Kidney epithelial cell (primary cell): ENCODE measurements at regions not wholly inside any gene's neighbourhood (a gene's known extent, or its start where the extent isn't known, plus 50 kb on each side); places are given as distances from the start of the nearest gene placed in this dataset.

Experiments
- DNase-seq: peaks from one replicate; pipeline ENCODE4 v3.0.0-alpha.2; 2010; ENCODE audit warnings: low read depth
- H3K27me3 ChIP-seq: 2 replicates; pipeline ENCODE4 v1.6.0; 2011; ENCODE audit warnings: low read length; ENCODE audit not compliant: control insufficient read depth, insufficient read depth
- H3K36me3 ChIP-seq: 2 replicates; pipeline ENCODE4 v1.5.1; 2011; ENCODE audit warnings: low read length; ENCODE audit not compliant: control insufficient read depth, insufficient read depth
- H3K4me3 ChIP-seq: 2 replicates; pipeline ENCODE4 v1.5.1; 2011; ENCODE audit warnings: low read depth, mild to moderate bottlenecking, control low read depth, low read length
- TF ChIP-seq, protein P1 (sequence below): IDR thresholded peaks from 2 replicates; pipeline ENCODE4 v1.5.1; 2011; ENCODE audit warnings: mild to moderate bottlenecking, moderate library complexity, low read length, control low read depth, inconsistent platforms; ENCODE audit not compliant: insufficient read depth, poor library complexity, severe bottlenecking

- Histone ChIP-seq H3K4me3 (no peak overlapping the region), H3K36me3 (no peaks in the 10 kb centered on the region), H3K27me3 (no peaks in the 10 kb centered on the region)
- no peak for DNase-seq
- TF ChIP-seq, protein P1, sequence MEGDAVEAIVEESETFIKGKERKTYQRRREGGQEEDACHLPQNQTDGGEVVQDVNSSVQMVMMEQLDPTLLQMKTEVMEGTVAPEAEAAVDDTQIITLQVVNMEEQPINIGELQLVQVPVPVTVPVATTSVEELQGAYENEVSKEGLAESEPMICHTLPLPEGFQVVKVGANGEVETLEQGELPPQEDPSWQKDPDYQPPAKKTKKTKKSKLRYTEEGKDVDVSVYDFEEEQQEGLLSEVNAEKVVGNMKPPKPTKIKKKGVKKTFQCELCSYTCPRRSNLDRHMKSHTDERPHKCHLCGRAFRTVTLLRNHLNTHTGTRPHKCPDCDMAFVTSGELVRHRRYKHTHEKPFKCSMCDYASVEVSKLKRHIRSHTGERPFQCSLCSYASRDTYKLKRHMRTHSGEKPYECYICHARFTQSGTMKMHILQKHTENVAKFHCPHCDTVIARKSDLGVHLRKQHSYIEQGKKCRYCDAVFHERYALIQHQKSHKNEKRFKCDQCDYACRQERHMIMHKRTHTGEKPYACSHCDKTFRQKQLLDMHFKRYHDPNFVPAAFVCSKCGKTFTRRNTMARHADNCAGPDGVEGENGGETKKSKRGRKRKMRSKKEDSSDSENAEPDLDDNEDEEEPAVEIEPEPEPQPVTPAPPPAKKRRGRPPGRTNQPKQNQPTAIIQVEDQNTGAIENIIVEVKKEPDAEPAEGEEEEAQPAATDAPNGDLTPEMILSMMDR: no peak
Observed at GRCh38 chr3:163347944-163348343, 1730.4 kb downstream of the SI start.

DNA sequence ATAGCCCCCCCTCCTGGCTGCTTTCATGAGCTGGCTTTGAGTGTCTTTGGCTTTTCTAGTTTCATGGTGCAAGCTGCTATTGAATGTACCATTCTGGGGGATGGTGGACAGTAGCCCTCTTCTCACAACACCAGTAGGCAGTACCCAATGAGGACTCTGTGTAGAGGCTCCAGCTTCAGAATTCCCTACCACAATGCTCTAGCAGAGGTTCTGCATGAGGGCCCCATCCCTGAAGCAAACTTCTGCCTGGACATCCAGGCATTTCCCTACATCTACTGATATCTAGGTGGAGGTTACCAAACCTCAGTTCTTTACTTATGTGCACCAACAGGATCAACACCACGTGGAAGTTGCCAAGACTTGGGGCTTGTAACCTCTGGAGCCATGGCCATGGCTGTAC is 1742.9 kb downstream of the SI start:
- DNase-seq: no peak
- no peak overlapping the region for H3K4me3 ChIP-seq
- no peaks in the 10 kb centered on the region for H3K36me3 ChIP-seq
- no peaks in the 10 kb centered on the region for H3K27me3 ChIP-seq
- TF ChIP-seq, protein P1: no peak

DNA sequence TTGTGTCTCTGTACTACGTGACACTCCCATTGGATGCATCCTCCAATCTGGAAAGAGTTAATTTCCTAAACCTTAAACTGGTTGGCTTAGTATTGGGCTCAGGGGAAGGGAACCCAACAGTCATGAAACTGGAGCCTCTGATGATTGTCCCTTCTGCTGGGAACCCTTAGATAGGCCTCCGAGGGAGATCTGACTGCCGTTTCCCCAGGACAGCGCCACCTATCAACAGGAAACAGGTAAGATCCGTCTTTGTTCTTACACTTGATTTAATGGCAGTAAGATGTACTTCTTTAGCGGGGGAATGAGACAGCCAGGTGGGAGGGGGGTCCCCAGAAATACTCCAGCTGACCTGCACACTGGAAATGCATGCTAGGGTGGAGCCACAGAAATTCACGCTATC is 1749.6 kb downstream of the SI start:
- TF ChIP-seq, protein P1: no peak
- no peaks in the 10 kb centered on the region for H3K36me3 ChIP-seq
- H3K4me3 ChIP-seq: no peak overlapping the region
- no peaks in the 10 kb centered on the region for H3K27me3 ChIP-seq
- DNase-seq: no peak

GRCh38 chr3:163327086-163327485 is 1751.2 kb downstream of the SI start:
- TF ChIP-seq, protein P1: no peak
- no peak overlapping the region for H3K4me3 ChIP-seq
- H3K36me3 ChIP-seq: no peaks in the 10 kb centered on the region
- DNase-seq: no peak
- H3K27me3 ChIP-seq: no peaks in the 10 kb centered on the region

DNA sequence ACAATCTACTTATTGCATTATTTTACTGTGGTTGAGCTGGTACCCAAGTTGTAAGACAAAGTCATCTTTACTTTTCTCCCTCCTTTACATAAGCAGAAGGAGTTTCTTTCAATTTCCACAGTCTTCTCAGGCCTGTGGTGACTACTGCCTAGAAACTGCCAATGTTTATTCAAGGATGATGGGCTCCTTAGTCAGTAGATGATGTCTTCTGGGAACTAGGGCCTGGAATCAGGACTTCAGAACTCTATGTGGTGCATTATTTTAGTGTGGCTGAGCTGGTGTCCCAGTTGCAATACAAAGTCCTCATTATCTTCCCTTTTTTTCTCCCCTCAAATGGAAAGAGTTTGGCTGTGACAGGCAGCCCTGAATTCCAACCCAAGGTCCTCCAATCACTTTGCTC is 1762.5 kb downstream of the SI start:
- Histone ChIP-seq H3K27me3 (no peaks in the 10 kb centered on the region), H3K36me3 (no peaks in the 10 kb centered on the region), H3K4me3 (no peak overlapping the region)
- TF ChIP-seq, protein P1: no peak
- no peak for DNase-seq

DNA sequence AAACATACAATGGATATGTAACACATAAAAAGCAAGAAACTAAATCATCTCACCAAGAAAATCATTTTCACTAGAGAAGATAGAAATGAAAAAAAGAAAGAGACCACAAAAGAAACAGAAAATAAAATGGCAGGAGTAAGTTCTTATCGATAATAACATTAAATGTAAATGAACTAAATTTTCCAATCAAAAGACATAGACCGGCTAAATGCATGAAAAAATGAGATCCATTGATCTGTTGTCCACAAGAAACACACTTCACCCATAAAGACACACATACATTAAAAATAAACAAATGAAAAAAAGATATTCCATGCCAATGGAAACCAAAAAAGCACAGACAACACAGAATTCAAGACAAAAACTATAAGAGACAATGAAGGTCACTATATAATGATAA is 1771.9 kb downstream of the SI start:
- no peaks in the 10 kb centered on the region for H3K36me3 ChIP-seq
- no peak for DNase-seq
- no peak overlapping the region for H3K4me3 ChIP-seq
- H3K27me3 ChIP-seq: no peaks in the 10 kb centered on the region
- TF ChIP-seq, protein P1: no peak
